ENCODE measurements at regions not wholly inside any gene's neighbourhood (a gene's known extent, or its start where the extent isn't known, plus 50 kb on each side); places are given as distances from the start of the nearest gene placed in this dataset.

DNA sequence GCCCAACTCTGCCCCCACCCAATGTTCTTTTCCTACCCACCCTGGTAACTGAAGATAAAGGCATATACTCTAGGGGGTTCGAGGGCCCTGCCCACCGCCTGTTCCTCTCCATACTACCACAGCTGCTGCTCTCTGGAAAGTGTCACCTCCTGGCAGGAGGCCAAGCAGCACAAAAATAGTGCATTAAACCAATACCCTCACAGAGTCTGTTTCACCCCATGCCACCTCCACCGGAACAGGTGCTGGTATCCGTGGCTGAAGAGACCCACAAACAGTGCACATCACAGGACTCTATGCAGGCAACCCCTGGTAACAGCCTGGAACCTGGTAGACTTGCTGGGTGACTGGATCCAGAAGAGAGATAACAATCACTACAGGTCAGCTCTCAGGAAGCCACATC, 85.1 kb upstream of the CTSO start:
- TF ChIP-seq, protein P1, sequence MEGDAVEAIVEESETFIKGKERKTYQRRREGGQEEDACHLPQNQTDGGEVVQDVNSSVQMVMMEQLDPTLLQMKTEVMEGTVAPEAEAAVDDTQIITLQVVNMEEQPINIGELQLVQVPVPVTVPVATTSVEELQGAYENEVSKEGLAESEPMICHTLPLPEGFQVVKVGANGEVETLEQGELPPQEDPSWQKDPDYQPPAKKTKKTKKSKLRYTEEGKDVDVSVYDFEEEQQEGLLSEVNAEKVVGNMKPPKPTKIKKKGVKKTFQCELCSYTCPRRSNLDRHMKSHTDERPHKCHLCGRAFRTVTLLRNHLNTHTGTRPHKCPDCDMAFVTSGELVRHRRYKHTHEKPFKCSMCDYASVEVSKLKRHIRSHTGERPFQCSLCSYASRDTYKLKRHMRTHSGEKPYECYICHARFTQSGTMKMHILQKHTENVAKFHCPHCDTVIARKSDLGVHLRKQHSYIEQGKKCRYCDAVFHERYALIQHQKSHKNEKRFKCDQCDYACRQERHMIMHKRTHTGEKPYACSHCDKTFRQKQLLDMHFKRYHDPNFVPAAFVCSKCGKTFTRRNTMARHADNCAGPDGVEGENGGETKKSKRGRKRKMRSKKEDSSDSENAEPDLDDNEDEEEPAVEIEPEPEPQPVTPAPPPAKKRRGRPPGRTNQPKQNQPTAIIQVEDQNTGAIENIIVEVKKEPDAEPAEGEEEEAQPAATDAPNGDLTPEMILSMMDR (IDR thresholded peaks at IDR 0.05): no peak
- TF ChIP-seq POLR2A (IDR thresholded peaks at IDR 0.05): no peak
